Right lobe of liver (tissue), 6 donors: ENCODE measurements at regions not wholly inside any gene's neighbourhood (a gene's known extent, or its start where the extent isn't known, plus 50 kb on each side); places are given as distances from the start of the nearest gene placed in this dataset.

Experiments used
- ATAC-seq, 4 donors: fragments of 200-7000 bp; cut with Tn5 transposase; one replicate each; pipeline ENCODE4 v1.9.1; 2020; ENCODE audit warnings: mild to moderate bottlenecking in 4 of 4, moderate library complexity in 4 of 4
- DNase-seq, 3 donors: peaks; one replicate each; pipeline ENCODE4 v3.0.0-alpha.2; 2020
- H3K27ac ChIP-seq, 3 donors: fragments of 200-600 bp; one replicate each; pipeline ENCODE4 v1.8.0; 2022
- H3K27me3 ChIP-seq, 2 donors: fragments of 200-600 bp; one replicate each; pipeline ENCODE4 v1.8.0; 2022
- H3K36me3 ChIP-seq, 4 donors: fragments of 200-600 bp; sonication (generic) in 1 of 4; one replicate each; pipeline versions ENCODE4 v1.5.1 to v1.8.0; 2017 to 2022; ENCODE audit warnings: control low read depth in 1 of 4
- H3K4me1 ChIP-seq, 4 donors: fragments of 200-600 bp; sonication (generic) in 1 of 4; one replicate each; pipeline versions ENCODE4 v1.5.1 to v1.8.0; 2017 to 2022; ENCODE audit warnings: control low read depth in 1 of 4
- H3K4me3 ChIP-seq, 3 donors: fragments of 200-600 bp; one replicate each; pipeline ENCODE4 v1.8.0; 2022
- H3K9me3 ChIP-seq, 4 donors: fragments of 200-600 bp; sonication (generic) in 1 of 4; one replicate each; pipeline versions ENCODE4 v1.5.1 to v1.8.0; 2017 to 2022; ENCODE audit warnings: control low read depth in 1 of 4
- CTCF ChIP-seq, 4 donors: fragments of 200-600 bp in 3 of 4; fragments of 450-650 bp in 1 of 4; IDR thresholded peaks; one replicate each; pipeline versions ENCODE4 v1.5.1 to v1.8.0; 2016 to 2022; ENCODE audit warnings: antibody characterized with exemption in 4 of 4, mild to moderate bottlenecking in 2 of 4
- POLR2A ChIP-seq: fragments of 450-650 bp; IDR thresholded peaks from one replicate; pipeline ENCODE4 v1.6.1; 2017; ENCODE audit warnings: antibody characterized with exemption, mild to moderate bottlenecking
- WGBS: methylation state at CpG from one replicate; pipeline ENCODE4 v1.1.6; 2018; ENCODE audit warnings: low coverage, low lambda C conversion rate; ENCODE audit not compliant: insufficient coverage; ENCODE audit errors: missing lambda C conversion rate; 5-methylcytosine and 5-hydroxymethylcytosine counted together
- intact Hi-C, 2 donors: fragments of 100-400 bp; cut with DNase I; formaldehyde crosslinking; loops; one replicate each; pipeline versions ENCODE4 v1.11.2 to v1.14.1; 2022
- donor health status: DM: no; HTN: yes; CAD: no.
- donor health status: DM: no; HTN: no; CAD: no.
- donor health status: DM: no; HTN: no; CAD: no.
- donor health status: DM: no; HTN: yes; CAD: no.
- donor health status: DM: no; HTN: yes; CAD: no.

GRCh38 chr2:31660812-31661335, 80.1 kb upstream of the SRD5A2 start:
- H3K36me3 ChIP-seq = no peaks in the 10 kb centered on the region
- H3K4me1 ChIP-seq = peaks cover 0 to 11% (median 4%) of the 10 kb centered on the region in 4 donors
- ATAC-seq = no peak
- WGBS = 59% methylated on average over 2 of the region's 2 CpGs
- H3K9me3 ChIP-seq = no peaks in the 10 kb centered on the region
- DNase-seq = no peak
- TF ChIP-seq POLR2A = no peak
- no peak for TF ChIP-seq CTCF (IDR thresholded peaks at IDR 0.05)
- no peak overlapping the region for H3K4me3 ChIP-seq
- H3K27me3 ChIP-seq = no peaks in the 10 kb centered on the region
- H3K27ac ChIP-seq = no peak overlapping the region
- intact Hi-C loops = no loop called here

GRCh38 chr2:31660165-31660564, 79.4 kb upstream of the SRD5A2 start:
- TF ChIP-seq POLR2A (no peak), CTCF (IDR thresholded peaks at IDR 0.05) (no peak)
- no peak for DNase-seq
- ATAC-seq = no peak

GRCh38 chr2:31654241-31654640, 73.5 kb upstream of the SRD5A2 start:
- TF ChIP-seq POLR2A (no peak), CTCF (IDR thresholded peaks at IDR 0.05) (no peak)
- Histone ChIP-seq H3K9me3 (no peaks in the 10 kb centered on the region), H3K27ac (no peak overlapping the region), H3K4me3 (no peak overlapping the region), H3K27me3 (no peaks in the 10 kb centered on the region), H3K4me1 (no peaks in the 10 kb centered on the region), H3K36me3 (no peaks in the 10 kb centered on the region)
- WGBS = 83% methylated on average over 2 of the region's 2 CpGs
- ATAC-seq (no peak), DNase-seq (no peak)
- intact Hi-C loops = no loop called here

More at GRCh38 chr2:31660165-31660564, 79.4 kb upstream of the SRD5A2 start:
- 78% methylated on average over 2 of the region's 2 CpGs for WGBS
- no peaks in the 10 kb centered on the region for H3K9me3 ChIP-seq
- no peaks in the 10 kb centered on the region for H3K36me3 ChIP-seq
- H3K27me3 ChIP-seq = no peaks in the 10 kb centered on the region
- peaks cover 0 to 4% (median under 1%) of the 10 kb centered on the region in 4 donors for H3K4me1 ChIP-seq
- H3K27ac ChIP-seq = no peak overlapping the region
- no peak overlapping the region for H3K4me3 ChIP-seq
- intact Hi-C loops = no loop called here

- Histone ChIP-seq H3K9me3 (no peaks in the 10 kb centered on the region), H3K27ac (no peak overlapping the region), H3K4me1 (no peaks in the 10 kb centered on the region), H3K4me3 (no peak overlapping the region), H3K36me3 (no peaks in the 10 kb centered on the region), H3K27me3 (no peaks in the 10 kb centered on the region)
- TF ChIP-seq CTCF (IDR thresholded peaks at IDR 0.05) = no peak
- TF ChIP-seq POLR2A = no peak
- DNase-seq = no peak
- no peak for ATAC-seq
- WGBS = 97% methylated on average over 3 of the region's 6 CpGs
- intact Hi-C loops = no loop called here
Measured at GRCh38 chr2:31651736-31652135, 71.0 kb upstream of the SRD5A2 start.

- DNase-seq = no peak
- H3K36me3 ChIP-seq = no peaks in the 10 kb centered on the region
- intact Hi-C loops = no loop called here
- no peak for ATAC-seq
- H3K27ac ChIP-seq = no peak overlapping the region
- no peak overlapping the region for H3K4me3 ChIP-seq
- H3K4me1 ChIP-seq = no peaks in the 10 kb centered on the region
- WGBS = 60% methylated on average over 1 of the region's 2 CpGs
- H3K27me3 ChIP-seq = no peaks in the 10 kb centered on the region
- no peaks in the 10 kb centered on the region for H3K9me3 ChIP-seq
- no peak for TF ChIP-seq POLR2A
- no peak for TF ChIP-seq CTCF (IDR thresholded peaks at IDR 0.05)
Measured at GRCh38 chr2:31651267-31651666, 70.5 kb upstream of the SRD5A2 start.
